ENCODE measurements at regions not wholly inside any gene's neighbourhood (a gene's known extent, or its start where the extent isn't known, plus 50 kb on each side); places are given as distances from the start of the nearest gene placed in this dataset.
"Not testable (repeated sequence)": the region's sequence is repeated elsewhere in the genome, so short reads cannot be mapped to it uniquely, and the experiment has no call there.

DNA sequence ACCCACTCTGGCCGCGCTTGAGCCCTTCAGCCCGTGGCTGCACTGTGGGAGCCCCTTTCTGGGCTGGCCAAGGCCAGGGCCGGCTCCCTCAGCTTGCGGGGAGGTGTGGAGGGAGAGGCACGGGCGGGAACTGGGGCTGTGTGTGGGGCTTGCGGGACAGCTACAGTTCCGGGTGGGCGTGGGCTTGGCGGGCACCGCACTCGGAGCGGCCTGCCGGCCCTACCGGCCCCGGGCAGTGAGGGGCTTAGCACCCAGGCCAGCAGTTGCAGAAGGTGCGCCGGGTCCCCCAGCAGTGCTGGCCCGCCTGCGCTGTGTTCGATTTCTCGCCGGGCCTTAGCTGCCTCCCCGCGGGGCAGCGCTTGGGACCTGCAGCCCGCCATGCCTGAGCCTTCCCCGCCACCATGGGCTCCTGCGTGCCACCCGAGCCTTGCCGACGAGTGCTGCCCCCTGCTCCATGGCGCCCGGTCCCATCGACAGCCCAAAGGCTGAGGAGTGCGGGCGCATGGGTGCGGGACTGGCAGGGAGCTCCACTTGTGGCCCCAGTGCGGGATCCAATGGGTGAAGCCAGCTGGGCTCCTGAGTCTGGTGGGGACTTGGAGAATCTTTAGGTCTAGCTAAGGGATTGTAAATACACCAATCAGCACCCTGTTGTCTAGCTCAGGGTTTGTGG is 173.7 kb upstream of the FIGN start:
- TF ChIP-seq ZFX (IDR thresholded peaks at IDR 0.05; ENCODE audit: borderline replicate concordance) = no peak
- TF ChIP-seq, protein P1, sequence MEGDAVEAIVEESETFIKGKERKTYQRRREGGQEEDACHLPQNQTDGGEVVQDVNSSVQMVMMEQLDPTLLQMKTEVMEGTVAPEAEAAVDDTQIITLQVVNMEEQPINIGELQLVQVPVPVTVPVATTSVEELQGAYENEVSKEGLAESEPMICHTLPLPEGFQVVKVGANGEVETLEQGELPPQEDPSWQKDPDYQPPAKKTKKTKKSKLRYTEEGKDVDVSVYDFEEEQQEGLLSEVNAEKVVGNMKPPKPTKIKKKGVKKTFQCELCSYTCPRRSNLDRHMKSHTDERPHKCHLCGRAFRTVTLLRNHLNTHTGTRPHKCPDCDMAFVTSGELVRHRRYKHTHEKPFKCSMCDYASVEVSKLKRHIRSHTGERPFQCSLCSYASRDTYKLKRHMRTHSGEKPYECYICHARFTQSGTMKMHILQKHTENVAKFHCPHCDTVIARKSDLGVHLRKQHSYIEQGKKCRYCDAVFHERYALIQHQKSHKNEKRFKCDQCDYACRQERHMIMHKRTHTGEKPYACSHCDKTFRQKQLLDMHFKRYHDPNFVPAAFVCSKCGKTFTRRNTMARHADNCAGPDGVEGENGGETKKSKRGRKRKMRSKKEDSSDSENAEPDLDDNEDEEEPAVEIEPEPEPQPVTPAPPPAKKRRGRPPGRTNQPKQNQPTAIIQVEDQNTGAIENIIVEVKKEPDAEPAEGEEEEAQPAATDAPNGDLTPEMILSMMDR (IDR thresholded peaks at IDR 0.05) = no peak
- H3K27ac ChIP-seq = no peak overlapping the region

DNA sequence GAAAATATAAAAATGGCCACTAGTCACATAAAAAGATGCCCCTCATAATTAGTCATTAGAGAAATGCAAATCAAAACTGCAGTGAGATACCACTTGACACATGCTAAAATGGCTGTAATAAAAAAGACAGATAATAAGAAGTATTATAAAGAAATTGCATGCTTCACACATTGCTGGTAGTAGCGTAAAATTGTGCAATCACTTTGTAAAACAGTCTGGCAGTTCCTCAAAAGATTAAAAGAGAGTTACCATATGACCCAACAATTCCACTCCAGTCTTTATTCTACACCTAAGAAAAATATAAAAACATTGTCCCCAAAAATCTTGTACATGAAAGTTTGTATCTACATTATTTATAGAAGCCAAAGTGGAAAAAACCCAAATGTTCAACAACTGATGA is 170.6 kb upstream of the FIGN start:
- TF ChIP-seq, protein P1 (IDR thresholded peaks at IDR 0.05) = no peak
- no peak overlapping the region for H3K27ac ChIP-seq

DNA sequence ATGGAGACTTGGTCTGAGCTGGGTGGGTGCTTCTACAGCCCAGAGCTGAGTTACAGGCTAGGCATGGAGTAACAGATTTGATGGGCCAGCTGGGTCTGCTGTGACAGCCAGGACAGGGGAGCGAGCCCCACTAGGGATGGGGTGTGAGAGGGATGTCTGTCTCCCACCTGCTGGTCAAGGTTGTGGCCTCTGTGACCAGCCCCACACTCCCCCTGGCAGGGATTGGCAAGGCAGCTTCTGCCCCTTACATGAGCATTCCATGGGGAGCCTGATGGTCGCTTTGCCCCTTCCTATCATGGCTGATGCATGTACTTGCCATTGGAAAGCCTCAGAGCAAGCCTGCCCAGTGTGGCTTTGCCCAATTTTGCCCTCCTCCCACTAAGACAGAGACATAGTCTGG is 162.0 kb upstream of the FIGN start:
- no peak for TF ChIP-seq ZFX (IDR thresholded peaks at IDR 0.05; ENCODE audit: borderline replicate concordance)
- TF ChIP-seq, protein P1 (IDR thresholded peaks at IDR 0.05) = no peak
- H3K27ac ChIP-seq = no peak overlapping the region

DNA sequence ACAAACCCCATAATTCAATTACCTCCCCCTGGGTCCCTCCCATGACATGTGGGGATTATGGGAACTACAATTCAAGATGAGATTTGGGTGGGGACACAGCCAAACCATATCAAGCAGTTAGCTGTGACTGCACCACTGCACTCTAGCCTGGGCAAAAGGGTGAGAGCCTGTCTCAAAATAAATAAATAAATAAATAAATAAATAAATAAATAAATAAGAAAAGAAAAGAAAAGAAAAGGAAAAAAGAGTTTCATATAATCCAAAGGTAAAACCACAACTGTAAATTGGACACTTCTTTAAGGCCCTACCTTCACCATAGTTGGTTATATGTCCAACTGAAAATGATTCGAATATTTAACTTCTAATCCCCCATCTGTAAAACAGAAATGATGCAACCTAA is 157.6 kb upstream of the FIGN start:
- H3K27ac ChIP-seq = not testable (repeated sequence)

DNA sequence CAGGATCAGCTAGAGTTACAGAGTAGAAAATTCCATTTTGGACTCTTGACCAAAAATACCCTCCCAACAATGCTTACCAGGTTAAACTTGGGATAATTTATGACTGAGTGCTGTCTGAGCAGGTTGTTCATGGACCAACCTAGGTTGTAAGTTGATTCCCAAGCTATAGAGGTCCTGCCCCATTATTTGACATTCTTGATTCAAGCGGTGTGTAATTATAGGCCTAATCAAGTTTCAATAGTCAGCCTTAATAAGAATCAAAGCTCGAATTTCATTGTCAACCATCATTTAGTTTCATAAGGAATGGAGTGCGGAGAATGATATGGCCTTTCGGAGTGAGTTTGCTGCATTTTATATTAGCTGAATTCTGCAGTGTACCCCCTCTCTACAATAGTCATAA is 152.8 kb upstream of the FIGN start:
- no peak for TF ChIP-seq ZFX (IDR thresholded peaks at IDR 0.05; ENCODE audit: borderline replicate concordance)
- TF ChIP-seq, protein P1 (IDR thresholded peaks at IDR 0.05) = no peak
- H3K27ac ChIP-seq = no peak overlapping the region

DNA sequence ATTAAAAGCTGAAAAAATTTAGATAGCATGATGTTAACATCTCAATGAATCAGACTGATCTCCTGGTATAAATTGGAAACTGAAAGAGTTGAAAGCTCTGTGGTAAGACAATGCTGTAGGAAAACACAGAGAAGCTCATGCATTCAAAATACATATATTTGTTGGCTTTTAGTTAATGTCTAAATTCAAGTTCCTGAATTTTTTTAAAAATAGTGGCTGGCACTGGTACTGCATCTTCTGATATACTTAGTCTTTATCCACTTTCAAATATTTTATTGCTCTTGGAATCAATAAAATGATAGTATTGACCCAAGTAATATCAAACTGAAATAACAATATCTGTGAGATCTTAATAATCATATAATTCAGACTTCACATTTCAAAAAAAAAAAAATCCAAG is 151.4 kb upstream of the FIGN start:
- no peak overlapping the region for H3K27ac ChIP-seq
- no peak for TF ChIP-seq ZFX (IDR thresholded peaks at IDR 0.05; ENCODE audit: borderline replicate concordance)
- TF ChIP-seq, protein P1 (IDR thresholded peaks at IDR 0.05) = peak; percentile 9; the same call in 1 of the 2 replicates

DNA sequence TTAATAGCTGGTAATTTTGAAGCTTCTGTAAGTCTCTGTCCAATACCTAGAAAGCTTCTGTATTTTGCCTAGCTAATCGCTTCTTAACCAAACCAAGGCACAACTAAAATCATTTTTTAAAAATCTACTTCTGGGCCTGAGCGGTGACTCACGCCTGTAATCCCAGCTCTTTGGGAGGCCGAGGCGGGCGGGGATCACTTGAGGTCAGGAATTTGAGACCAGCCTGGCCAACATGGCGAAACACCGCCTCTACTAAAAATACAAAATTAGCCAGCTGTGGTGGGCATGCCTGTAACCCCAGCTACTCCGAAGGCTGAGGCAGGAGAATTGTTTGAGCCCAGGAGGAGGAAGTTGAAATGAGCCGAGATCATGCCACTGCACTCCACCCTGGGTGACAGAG is 148.6 kb upstream of the FIGN start:
- TF ChIP-seq ZFX (IDR thresholded peaks at IDR 0.05; ENCODE audit: borderline replicate concordance) = no peak
- TF ChIP-seq, protein P1 (IDR thresholded peaks at IDR 0.05) = no peak
- no peak overlapping the region for H3K27ac ChIP-seq

DNA sequence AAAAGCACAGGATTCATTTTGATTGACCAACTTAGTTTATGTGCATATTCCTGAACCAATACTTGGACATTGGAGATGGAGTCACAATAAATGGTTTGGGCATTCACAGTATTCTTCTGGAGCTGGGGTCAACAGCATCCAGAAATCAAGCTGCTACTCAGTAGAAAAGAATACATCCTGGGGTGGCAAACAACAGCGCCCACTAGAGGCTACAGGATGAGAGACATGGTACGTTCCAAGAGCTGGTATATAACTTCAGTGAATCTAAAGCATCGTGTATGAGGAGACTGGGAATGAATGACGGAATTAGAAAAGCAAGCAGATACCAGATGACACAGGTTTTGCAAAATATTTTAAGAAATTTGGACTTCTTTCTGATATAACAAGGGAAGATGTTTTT is 142.9 kb upstream of the FIGN start:
- no peak for TF ChIP-seq ZFX (IDR thresholded peaks at IDR 0.05; ENCODE audit: borderline replicate concordance)
- TF ChIP-seq, protein P1 (IDR thresholded peaks at IDR 0.05) = peak; percentile 59
- no peak overlapping the region for H3K27ac ChIP-seq
